Parathyroid adenoma (tissue), 2 donors: ENCODE measurements at regions not wholly inside any gene's neighbourhood (a gene's known extent, or its start where the extent isn't known, plus 50 kb on each side); places are given as distances from the start of the nearest gene placed in this dataset.

Experiments used
- H2AFZ ChIP-seq: fragments of 300-600 bp; sonication (generic); one replicate; pipeline ENCODE4 v1.7.0; 2017; ENCODE audit warnings: antibody characterized with exemption, mild to moderate bottlenecking
- H3K27ac ChIP-seq: fragments of 300-600 bp; sonication (generic); one replicate; pipeline ENCODE4 v1.7.0; 2017
- H3K27me3 ChIP-seq: fragments of 300-600 bp; sonication (generic); one replicate; pipeline ENCODE4 v1.7.0; 2017; ENCODE audit warnings: low read length; ENCODE audit not compliant: control insufficient read depth, insufficient read depth
- H3K36me3 ChIP-seq: fragments of 300-600 bp; sonication (generic); one replicate; pipeline ENCODE4 v1.7.0; 2017; ENCODE audit warnings: low read length; ENCODE audit not compliant: control insufficient read depth, insufficient read depth
- H3K4me1 ChIP-seq: fragments of 300-600 bp; sonication (generic); one replicate; pipeline ENCODE4 v1.7.0; 2017; ENCODE audit warnings: control low read depth
- H3K4me2 ChIP-seq: fragments of 300-600 bp; sonication (generic); one replicate; pipeline ENCODE4 v1.7.0; 2017; ENCODE audit warnings: low read length
- H3K4me3 ChIP-seq: fragments of 300-600 bp; sonication (generic); one replicate; pipeline ENCODE4 v1.7.0; 2017; ENCODE audit warnings: low read depth, low read length
- H3K79me2 ChIP-seq: fragments of 300-600 bp; sonication (generic); one replicate; pipeline ENCODE4 v1.7.0; 2017; ENCODE audit warnings: control low read depth
- H3K9ac ChIP-seq: fragments of 300-600 bp; sonication (generic); one replicate; pipeline ENCODE4 v1.7.0; 2017; ENCODE audit warnings: mild to moderate bottlenecking
- H3K9me3 ChIP-seq: fragments of 300-600 bp; sonication (generic); one replicate; pipeline ENCODE4 v1.7.0; 2017; ENCODE audit warnings: low read length; ENCODE audit not compliant: control insufficient read depth
- CTCF ChIP-seq: fragments of 300-600 bp; sonication (generic); IDR thresholded peaks from one replicate; pipeline ENCODE4 v1.7.0; 2017; ENCODE audit warnings: antibody characterized with exemption, mild to moderate bottlenecking
- donor health status: primary hyperparathyroidism.

- Histone ChIP-seq H3K4me2 (no peak overlapping the region), H3K4me3 (no peak overlapping the region), H3K27ac (no peak overlapping the region), H3K27me3 (no peaks in the 10 kb centered on the region), H3K79me2 (no peaks in the 10 kb centered on the region), H3K36me3 (no peaks in the 10 kb centered on the region), H2AFZ (no peak overlapping the region), H3K4me1 (no peaks in the 10 kb centered on the region), H3K9ac (no peak overlapping the region), H3K9me3 (no peaks in the 10 kb centered on the region)
- no peak for TF ChIP-seq CTCF
Measured at GRCh38 chr14:51472881-51473280, 178.8 kb upstream of the FRMD6 start.

- Histone ChIP-seq H2AFZ (no peak overlapping the region), H3K36me3 (no peaks in the 10 kb centered on the region), H3K4me2 (no peak overlapping the region), H3K9ac (no peak overlapping the region), H3K4me3 (no peak overlapping the region), H3K9me3 (no peaks in the 10 kb centered on the region), H3K27ac (no peak overlapping the region), H3K4me1 (no peaks in the 10 kb centered on the region), H3K27me3 (no peaks in the 10 kb centered on the region), H3K79me2 (no peaks in the 10 kb centered on the region)
- no peak for TF ChIP-seq CTCF
Measured at GRCh38 chr14:51473351-51473750, 178.4 kb upstream of the FRMD6 start.

- Histone ChIP-seq H3K79me2 (no peaks in the 10 kb centered on the region), H3K9me3 (no peaks in the 10 kb centered on the region), H3K4me3 (no peak overlapping the region), H3K4me2 (no peak overlapping the region), H3K4me1 (no peaks in the 10 kb centered on the region), H3K9ac (no peak overlapping the region), H3K27ac (no peak overlapping the region), H3K27me3 (no peaks in the 10 kb centered on the region), H3K36me3 (no peaks in the 10 kb centered on the region), H2AFZ (no peak overlapping the region)
- TF ChIP-seq CTCF: no peak
Measured at GRCh38 chr14:51473808-51474565, 177.7 kb upstream of the FRMD6 start.

GRCh38 chr14:51474854-51475253 is 176.9 kb upstream of the FRMD6 start:
- H3K4me3 ChIP-seq: no peak overlapping the region
- no peaks in the 10 kb centered on the region for H3K36me3 ChIP-seq
- H2AFZ ChIP-seq: no peak overlapping the region
- TF ChIP-seq CTCF: no peak
- H3K9me3 ChIP-seq: no peaks in the 10 kb centered on the region
- no peaks in the 10 kb centered on the region for H3K79me2 ChIP-seq
- no peaks in the 10 kb centered on the region for H3K4me1 ChIP-seq
- H3K27me3 ChIP-seq: no peaks in the 10 kb centered on the region
- H3K4me2 ChIP-seq: no peak overlapping the region
- H3K9ac ChIP-seq: no peak overlapping the region
- H3K27ac ChIP-seq: no peak overlapping the region

- H3K4me1 ChIP-seq: no peaks in the 10 kb centered on the region
- no peak overlapping the region for H3K4me3 ChIP-seq
- no peak for TF ChIP-seq CTCF
- no peaks in the 10 kb centered on the region for H3K36me3 ChIP-seq
- H2AFZ ChIP-seq: no peak overlapping the region
- no peaks in the 10 kb centered on the region for H3K79me2 ChIP-seq
- H3K4me2 ChIP-seq: no peak overlapping the region
- no peak overlapping the region for H3K9ac ChIP-seq
- no peak overlapping the region for H3K27ac ChIP-seq
- H3K9me3 ChIP-seq: no peaks in the 10 kb centered on the region
- no peaks in the 10 kb centered on the region for H3K27me3 ChIP-seq
Measured at GRCh38 chr14:51478175-51478621, 173.5 kb upstream of the FRMD6 start.
